ENCODE measurements at regions not wholly inside any gene's neighbourhood (a gene's known extent, or its start where the extent isn't known, plus 50 kb on each side); places are given as distances from the start of the nearest gene placed in this dataset.

DNA sequence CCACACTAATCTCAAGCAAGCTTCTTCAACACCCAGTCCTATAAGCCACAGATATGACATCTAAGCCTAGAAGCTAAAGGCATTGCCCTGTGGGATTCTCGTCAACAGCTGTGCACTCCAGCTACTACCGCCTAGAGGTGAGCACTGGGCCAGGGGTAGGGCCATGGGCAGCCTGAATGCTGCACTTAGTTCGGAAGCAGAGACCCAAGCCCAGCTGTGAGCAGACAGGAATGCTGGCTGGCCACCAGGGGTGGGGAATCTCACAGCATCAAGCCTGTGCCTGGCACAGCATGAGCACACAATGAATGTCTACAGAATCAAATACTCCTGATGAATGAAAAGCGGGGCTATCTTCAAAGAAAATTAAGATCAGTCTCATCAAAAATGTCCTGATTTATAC, 167.5 kb upstream of the UBL3 start:
- TF ChIP-seq, protein P1, sequence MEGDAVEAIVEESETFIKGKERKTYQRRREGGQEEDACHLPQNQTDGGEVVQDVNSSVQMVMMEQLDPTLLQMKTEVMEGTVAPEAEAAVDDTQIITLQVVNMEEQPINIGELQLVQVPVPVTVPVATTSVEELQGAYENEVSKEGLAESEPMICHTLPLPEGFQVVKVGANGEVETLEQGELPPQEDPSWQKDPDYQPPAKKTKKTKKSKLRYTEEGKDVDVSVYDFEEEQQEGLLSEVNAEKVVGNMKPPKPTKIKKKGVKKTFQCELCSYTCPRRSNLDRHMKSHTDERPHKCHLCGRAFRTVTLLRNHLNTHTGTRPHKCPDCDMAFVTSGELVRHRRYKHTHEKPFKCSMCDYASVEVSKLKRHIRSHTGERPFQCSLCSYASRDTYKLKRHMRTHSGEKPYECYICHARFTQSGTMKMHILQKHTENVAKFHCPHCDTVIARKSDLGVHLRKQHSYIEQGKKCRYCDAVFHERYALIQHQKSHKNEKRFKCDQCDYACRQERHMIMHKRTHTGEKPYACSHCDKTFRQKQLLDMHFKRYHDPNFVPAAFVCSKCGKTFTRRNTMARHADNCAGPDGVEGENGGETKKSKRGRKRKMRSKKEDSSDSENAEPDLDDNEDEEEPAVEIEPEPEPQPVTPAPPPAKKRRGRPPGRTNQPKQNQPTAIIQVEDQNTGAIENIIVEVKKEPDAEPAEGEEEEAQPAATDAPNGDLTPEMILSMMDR (IDR thresholded peaks at IDR 0.05), result no peak
- TF ChIP-seq POLR2AphosphoS5 (IDR thresholded peaks at IDR 0.05; ENCODE audit: low read depth, low read length) (no peak), SIN3A (IDR thresholded peaks at IDR 0.05; ENCODE audit: borderline replicate concordance, insufficient read depth, low read depth, low read length) (no peak)
- TF ChIP-seq, protein P2, sequence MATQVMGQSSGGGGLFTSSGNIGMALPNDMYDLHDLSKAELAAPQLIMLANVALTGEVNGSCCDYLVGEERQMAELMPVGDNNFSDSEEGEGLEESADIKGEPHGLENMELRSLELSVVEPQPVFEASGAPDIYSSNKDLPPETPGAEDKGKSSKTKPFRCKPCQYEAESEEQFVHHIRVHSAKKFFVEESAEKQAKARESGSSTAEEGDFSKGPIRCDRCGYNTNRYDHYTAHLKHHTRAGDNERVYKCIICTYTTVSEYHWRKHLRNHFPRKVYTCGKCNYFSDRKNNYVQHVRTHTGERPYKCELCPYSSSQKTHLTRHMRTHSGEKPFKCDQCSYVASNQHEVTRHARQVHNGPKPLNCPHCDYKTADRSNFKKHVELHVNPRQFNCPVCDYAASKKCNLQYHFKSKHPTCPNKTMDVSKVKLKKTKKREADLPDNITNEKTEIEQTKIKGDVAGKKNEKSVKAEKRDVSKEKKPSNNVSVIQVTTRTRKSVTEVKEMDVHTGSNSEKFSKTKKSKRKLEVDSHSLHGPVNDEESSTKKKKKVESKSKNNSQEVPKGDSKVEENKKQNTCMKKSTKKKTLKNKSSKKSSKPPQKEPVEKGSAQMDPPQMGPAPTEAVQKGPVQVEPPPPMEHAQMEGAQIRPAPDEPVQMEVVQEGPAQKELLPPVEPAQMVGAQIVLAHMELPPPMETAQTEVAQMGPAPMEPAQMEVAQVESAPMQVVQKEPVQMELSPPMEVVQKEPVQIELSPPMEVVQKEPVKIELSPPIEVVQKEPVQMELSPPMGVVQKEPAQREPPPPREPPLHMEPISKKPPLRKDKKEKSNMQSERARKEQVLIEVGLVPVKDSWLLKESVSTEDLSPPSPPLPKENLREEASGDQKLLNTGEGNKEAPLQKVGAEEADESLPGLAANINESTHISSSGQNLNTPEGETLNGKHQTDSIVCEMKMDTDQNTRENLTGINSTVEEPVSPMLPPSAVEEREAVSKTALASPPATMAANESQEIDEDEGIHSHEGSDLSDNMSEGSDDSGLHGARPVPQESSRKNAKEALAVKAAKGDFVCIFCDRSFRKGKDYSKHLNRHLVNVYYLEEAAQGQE (IDR thresholded peaks at IDR 0.05; ENCODE audit: insufficient read depth in 1 of 2, low read depth in 2 of 2, low read length in 1 of 2), result no peak
